ENCODE measurements at regions not wholly inside any gene's neighbourhood (a gene's known extent, or its start where the extent isn't known, plus 50 kb on each side); places are given as distances from the start of the nearest gene placed in this dataset.
"Not testable (repeated sequence)": the region's sequence is repeated elsewhere in the genome, so short reads cannot be mapped to it uniquely, and the experiment has no call there.

- not testable (repeated sequence) for DNase-seq
These were observed 53.3 kb upstream of the NID2 start for GRCh38 chr14:52122163-52122562.

DNA sequence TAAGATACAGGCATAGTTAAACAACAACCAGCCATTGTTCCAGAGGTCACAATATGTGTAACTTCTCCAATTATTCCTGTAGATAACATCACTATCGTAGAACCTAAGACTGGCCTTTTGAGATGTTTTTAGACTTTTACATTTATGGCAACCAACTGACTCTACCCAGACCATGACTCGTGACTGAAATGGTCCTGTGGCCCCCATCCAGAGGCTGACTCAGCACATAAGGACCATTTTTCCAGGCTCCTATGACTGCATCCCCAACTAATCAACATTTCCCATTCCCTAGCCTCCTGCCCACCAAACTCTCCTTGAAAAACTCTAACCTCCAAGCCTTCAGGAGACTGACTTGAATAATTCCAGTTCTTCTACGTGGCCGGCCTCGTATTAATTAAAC is 52.6 kb upstream of the NID2 start:
- DNase-seq = no peak

- no peak for DNase-seq
These were observed 50.2 kb upstream of the NID2 start for GRCh38 chr14:52119030-52119429.

All from NCI-H446 (cell line).